NCI-H69 (cell line): ENCODE measurements at regions not wholly inside any gene's neighbourhood (a gene's known extent, or its start where the extent isn't known, plus 50 kb on each side); places are given as distances from the start of the nearest gene placed in this dataset.
"Not testable (repeated sequence)": the region's sequence is repeated elsewhere in the genome, so short reads cannot be mapped to it uniquely, and the experiment has no call there.

Experiments
- DNase-seq: peaks from one replicate; lab custom pipeline; 2025; lab: John Stamatoyannopoulos, UW

DNA sequence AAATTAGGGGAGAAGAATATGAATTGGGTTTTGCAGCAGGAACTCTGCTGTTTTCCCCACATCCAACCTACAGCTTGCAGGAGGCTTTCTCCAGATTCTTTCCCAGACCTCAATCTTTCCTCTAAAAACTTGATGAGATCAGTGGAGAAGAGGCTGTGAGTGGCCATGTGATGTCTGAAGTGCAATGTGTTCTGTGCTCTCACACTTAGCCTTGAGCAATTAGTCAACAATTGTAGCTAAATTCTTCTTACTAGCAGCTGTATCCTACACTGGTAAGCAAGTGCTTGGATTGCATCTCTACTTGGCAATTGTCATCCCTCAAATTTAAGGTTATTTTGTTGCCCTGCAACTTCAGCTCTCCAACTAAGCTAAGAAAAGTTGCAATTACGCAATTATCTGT is 807.3 kb upstream of the RGS18 start:
- peak; percentile 30 for DNase-seq

DNA sequence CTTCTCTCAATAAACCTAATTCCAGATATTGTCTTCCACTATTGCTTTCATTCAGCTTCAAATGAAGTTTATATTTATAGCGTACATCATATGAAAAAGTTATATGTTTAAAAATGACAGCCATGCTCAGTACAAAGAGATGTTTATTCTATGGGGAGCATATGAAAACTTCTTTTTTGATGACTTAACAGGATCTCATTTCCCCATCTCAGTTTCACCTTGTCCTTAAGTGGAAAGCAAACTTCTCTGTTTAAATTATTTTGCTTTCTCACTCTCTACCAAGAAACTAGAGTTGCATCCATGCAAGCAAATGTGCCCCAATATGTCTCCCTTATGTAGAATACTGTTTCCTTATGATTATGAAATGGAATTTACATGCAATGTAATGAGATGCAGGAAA is 799.5 kb upstream of the RGS18 start:
- DNase-seq, result no peak

DNA sequence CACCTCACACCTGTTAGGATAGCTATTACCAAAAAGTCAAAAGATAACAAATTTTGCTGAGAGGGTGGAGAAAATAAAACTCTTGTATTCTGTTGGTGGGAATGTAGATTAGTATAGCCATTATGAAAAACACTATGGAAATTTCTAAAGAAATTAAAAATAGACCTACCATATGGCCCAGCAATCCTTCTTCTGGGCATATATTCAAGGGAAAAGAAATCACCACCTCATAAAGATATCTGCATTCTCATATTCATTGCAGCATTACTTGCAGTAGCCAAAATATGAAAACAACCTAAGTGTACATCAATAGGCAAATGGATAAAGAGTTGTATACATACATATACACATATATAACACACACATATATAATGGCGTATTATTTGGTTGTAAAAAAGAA is 791.6 kb upstream of the RGS18 start:
- DNase-seq, result no peak

DNA sequence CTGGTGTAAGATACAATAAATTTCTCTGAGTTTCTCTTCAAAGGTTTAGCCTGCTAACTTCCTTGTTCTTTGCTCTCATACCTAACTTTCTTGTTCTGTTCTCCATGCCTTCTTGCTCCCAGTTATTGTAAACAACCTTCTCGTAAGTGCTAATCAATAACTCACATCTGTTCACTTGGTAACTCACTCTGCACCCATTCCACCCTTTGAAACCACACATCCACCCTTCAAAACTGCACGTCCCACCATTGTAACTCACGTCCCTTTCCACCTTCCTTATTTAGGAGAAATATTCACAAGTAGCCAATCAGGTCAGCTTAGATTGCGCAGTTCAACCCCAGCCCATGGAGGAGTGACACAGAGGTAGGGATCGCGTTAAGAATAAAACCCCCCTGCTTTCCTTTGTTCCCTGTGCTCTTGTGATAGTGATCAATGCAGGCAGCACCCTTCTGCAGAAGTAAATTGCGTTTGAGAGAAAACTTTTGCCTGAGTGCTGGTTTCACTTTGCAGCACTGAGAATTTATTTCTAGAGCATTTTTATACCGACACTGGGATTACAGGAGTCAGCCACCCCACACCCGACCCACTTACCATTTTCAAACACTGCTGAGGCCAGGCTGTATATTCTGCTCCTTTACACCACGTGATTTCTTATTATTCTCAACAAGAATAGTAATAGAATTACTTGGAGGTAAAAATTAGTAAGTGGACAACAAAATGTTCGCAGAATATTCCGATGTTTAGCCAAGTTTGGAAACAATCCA is 789.2 kb upstream of the RGS18 start:
- no peak for DNase-seq

DNA sequence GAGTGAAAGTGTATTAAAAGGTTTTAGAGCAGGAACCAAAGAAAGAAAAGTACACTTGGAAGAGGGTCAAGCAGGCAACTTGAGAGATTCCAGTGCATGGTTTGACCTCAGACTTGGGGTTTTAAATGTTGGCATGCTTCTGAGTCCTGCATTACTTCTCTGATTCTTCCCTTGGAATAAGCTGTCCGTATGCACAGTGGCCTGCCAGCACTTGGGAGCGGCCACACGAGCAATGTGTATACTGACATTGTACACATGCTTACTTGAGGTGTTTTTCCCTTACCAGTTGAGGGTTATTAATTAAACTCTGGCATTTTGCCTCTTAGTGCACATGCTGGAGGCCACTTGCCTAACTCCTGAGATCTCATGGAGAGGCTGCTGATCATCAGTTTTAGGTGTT is 786.6 kb upstream of the RGS18 start:
- DNase-seq, result no peak

DNA sequence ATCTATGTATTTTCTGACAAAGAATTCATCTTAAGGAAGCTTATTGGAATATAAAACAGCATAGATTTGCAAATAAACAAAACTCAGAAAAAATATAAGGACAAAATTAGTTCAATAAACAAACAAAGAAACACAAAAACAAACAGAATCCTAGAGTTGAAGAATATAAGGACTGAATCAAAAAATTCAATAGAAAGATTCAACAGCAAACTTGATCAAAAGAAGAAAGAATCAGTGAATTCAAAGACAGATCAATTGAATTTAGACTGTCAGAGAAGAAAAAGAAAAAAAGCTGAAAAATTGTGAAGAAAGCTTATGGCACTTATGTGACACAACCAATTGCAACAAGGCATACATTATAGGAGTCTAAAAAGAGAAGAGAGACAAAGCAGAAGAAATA is 770.0 kb upstream of the RGS18 start:
- DNase-seq, result no peak

DNA sequence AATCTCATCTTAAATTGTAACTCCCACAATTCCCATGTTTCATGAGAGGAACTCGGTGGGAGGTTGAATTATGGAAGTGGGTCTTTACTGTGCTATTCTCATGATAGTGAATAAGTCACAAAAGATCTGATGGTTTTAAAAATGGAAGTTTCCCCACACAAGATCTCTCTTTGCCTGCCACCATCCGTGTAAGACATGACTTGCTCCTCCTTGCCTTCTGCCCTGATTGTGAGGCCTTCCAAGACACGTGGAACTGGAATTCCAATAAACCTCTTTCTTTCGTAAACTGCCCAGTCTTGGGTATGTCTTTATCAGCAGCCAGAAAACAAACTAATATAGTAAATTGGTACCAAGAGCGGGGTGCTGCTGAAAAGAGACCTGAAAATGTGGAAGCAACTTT is 761.6 kb upstream of the RGS18 start:
- no peak for DNase-seq

DNA sequence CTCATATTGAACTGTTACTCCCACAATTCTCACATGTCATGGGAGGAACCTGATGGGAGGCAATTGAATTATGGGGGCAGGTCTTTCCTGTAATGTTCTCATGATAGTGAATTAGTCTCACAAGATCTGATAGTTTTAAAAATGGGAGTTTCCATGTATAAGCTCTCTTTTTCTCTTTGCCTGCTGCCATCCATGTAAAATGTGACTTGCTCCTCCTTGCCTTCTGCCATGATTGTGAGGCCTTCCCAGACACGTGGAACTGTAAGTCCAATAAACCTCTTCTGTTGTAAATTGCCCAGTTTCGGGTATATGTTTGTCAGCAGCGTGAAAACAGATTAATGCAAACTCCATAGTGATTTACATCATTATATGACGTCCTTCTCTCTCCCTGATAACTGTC is 759.7 kb upstream of the RGS18 start:
- no peak for DNase-seq

DNA sequence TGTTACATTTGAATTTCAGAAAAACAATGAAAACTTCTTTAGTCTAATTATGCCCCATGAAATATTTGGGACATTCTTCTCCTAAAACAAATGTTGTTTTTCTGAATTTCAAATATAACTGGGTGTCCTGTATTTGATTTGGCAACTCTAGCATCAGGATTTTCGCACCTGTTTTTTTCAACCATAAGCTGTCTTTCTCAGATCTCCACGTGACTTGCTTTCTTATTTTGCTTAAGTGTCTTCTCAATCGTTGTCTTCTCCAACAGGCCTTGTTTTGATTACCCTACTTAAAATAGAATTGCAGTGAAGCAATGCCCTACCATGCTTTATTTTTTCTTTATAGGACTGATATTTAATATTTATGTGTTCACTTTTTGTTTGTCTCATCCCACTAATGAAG is 752.8 kb upstream of the RGS18 start:
- peak; percentile 10 for DNase-seq

DNA sequence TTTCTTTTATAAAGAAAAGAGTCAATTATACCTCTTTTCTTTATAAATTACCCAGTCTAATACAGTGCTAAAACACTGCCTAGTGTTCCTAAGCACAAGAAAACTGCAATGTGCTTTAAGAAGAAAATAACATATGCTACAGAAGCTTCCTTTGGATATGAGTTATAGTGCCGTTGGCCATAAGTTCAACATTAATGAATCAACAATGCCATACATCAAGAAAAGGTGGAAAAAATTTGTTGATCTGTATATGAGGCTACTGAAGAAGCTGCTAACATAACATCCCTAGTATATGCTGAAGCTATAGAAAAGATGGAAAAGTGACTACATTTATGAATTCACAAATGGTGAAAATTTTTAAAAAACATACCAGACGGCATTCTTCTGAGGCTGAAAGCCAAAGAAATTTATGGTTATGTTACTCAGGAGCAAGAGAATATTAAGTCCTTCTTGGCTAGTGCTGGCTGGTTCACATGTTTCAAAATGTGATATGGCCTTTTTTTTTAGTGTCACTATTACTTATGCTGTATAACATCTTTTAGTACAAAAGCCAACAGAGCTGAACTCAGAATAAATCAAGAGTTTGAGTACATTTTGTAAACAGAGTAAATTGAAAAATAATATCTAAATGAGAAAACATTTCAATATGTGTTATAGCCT is 743.2 kb upstream of the RGS18 start:
- no peak for DNase-seq

DNA sequence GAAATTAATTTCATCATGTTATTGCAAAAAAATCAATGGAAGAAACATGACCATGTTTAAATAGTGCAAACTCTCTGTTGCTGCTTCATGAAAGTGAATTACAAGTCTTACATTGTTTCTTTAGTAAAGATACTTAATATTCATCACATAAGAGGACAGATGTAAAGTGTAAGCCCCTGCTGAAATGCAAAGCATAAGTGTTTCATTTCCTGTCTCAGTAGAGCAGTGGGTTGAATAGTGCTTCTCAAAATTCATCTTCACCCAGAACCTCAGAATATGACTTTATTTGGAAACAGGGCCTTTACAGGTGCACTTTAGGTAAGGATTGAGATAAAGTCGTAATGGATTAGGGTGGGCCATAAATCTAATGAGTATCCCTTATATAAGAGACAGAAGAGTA is 738.4 kb upstream of the RGS18 start:
- DNase-seq, result no peak

DNA sequence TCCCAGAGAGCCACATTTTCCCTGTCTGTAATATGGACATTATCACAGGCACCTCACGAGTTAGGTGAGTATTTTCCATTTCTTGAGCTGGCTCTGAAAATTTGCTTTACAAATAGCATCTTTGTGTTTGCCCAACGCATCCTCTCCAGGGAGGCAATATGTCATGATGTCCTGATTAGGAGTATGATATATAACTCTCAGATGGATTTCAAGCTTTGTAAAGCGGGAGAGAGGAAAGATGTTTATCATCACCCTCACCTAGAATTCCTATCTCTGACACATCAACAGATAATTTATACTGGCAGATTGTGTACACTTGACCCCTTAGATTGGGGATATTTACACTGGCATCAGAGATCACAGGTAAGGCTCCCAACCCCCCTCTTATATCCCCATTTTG is 730.7 kb upstream of the RGS18 start:
- DNase-seq, result peak; percentile 7

DNA sequence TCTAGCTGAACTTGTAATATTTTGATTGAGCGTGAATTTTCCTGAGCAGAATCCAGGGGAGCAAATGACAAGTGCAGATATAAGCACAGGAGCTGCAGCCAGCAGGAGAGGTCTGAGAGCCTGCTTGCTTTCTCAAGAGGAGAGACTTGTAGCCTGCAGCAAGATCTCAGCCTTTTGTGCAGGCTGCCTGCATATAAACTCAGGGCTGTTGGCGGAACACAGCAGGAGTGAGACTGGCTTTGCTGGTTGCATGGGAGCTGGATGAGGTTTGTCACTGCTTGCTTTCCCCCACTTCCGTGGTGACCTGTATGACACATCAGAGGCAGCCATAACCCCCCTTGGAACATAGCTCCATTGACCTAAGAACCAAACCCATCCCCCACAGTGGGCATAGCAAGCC is 725.4 kb upstream of the RGS18 start:
- no peak for DNase-seq

DNA sequence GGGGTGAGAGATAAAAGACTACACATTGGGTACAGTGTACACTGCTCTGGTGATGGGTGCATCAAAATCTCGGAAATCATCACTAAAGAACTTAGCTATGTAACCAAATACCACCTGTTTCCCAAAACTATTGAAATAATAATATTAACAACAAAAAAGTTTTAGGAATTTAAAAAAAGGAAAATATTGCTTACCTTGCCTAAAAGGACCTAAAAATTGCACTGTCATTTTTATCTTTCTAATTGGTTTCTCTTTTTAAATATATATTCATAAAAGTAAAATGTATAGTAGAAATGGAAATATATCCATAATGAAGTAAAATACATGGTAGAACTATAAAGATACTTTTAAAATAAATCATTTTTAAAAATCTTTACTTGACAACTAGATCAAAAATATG is 719.3 kb upstream of the RGS18 start:
- no peak for DNase-seq

DNA sequence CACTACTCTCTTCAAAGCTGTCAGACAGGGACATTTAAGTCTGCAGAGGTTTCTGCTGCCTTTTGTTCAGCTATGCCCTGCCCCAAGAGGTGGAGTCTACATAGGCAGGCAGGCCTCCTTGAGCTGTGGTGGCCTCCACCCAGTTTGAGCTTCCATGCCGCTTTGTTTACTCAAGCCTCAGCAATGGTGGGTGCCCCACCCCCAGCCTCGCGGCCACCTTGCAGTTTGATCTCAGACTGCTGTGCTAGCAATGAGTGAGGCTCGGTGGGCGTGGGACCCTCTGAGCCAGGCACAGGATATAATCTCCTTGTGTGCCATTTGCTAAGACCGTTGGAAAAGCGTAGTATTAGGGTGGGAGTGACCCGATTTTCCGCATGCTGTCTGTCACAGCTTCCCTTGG is 710.0 kb upstream of the RGS18 start:
- DNase-seq, result not testable (repeated sequence)

DNA sequence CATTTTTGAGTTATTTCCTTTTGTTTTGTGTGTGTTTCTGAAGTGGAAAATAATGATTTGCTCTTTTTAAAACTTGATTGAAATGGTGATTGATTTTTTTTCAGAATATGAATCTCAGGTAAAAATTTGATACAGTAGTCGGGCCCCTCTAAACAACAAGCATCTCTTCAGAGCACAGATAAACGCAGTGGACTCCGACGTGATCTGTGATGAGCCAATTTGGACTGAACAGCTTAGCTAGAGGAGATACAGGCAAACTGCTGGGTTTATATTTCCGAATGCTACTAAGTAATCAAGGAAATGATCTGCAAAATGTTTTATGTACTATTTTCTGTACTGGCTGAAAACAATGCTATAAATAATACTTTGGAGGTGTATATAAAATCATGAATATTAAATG is 705.7 kb upstream of the RGS18 start:
- no peak for DNase-seq

DNA sequence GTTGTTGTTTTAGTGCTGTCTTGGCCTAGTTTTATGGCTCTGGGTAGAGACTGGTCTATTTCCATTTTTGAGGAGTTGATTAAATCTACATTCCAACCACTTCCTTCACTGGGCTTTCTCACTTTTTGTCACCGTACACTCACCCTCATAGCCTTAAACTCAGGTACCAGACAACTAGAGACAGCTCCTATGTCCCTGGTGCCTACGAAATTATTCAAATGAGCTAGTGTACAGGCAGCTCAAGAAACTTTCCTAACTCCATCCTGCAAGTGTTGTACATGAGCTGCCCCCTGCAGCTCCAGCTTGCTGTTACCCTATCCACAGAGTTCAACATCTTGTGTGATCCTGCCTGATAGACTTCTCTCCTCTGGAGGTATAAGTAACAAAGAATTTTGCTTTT is 704.8 kb upstream of the RGS18 start:
- no peak for DNase-seq

DNA sequence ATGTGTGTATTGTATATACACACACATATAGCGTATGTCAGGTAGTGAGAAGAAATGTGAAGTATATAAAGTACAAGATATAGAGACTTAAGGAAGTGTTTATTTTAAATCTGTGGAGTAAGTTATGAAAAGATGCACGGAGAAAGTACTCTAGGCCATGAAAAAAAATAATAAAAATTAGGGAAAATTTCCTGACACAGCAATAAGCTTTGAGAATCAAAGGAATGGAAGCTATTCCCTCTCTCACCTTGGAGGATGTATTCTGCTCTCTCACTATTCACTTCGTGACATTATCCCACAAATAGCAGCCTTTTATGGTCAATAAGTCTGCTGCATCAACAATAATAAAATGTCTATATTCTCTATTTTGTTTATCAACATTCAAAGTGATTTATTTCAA is 700.4 kb upstream of the RGS18 start:
- no peak for DNase-seq

DNA sequence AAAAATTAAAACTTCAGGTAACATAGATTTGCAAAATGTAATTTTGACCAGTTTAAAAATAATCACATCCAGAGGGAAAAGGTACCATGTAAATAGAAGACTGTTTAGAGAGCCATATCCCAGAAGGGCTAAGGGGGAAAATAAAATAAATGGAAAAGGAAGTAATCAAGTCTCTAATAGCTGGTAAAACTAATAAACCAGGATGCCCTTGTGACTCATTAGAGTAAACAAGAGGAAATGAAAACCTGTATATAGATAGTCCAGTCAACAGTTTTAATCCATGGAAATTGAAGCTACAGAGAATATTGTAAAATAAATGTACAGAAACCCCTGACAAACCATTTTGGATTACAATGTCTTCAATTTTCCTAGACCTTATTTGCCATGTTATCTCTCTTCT is 698.0 kb upstream of the RGS18 start:
- no peak for DNase-seq

DNA sequence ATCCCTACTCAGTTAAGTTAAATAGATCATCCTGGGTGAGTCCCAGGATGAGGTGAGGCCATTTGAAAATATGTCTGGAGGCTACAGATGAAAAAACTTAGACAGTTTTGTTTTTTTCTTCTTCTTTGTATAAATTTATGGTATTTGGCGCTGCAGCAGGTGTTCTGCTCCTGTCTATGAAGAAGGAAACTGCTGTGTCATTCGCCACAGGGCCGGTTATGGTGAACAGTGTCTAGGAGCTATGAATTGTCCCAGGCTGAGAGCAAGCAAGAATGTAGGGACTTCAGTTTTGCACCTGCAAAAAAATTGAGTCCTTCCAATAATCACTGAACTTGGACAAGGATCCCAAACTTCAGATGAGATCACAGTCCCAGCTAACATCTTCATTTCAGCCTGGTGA is 674.3 kb upstream of the RGS18 start:
- no peak for DNase-seq

DNA sequence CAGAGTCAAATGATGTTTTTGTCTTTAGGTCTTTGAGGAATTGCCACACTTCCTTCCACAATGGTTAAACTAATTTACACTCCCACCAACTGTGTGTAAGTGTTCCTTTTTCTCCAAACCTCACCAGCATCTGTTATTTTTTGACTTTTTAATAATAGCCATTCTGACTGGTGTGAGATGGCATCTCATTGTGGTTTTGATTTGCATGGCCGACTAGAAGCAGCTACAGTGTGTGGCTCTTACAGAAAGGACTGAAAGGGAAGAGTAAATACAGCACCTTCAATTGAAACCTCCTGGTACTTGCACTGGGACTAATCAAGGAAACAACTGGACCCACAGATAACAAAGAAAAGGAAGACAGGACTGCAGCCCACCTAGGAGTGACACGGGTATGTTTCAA is 668.0 kb upstream of the RGS18 start:
- DNase-seq, result no peak

DNA sequence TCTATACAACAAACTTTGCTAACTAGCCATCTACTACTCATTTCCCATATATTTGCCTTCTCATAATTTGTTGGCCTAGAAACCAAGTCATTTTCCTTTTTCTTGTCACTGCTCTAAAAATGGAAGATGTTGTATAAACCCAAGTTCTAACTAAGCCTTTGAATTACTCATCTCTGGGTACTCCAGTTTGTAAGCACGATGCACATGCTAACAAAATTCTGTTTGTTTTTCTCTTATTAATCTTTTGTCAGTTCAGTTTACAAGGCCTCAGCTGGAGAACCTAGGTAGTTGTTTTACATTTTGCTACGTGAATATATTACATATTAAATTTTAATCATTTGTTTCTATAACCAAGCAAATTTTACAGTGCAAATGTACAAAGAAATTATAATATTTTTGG is 663.2 kb upstream of the RGS18 start:
- DNase-seq, result no peak

DNA sequence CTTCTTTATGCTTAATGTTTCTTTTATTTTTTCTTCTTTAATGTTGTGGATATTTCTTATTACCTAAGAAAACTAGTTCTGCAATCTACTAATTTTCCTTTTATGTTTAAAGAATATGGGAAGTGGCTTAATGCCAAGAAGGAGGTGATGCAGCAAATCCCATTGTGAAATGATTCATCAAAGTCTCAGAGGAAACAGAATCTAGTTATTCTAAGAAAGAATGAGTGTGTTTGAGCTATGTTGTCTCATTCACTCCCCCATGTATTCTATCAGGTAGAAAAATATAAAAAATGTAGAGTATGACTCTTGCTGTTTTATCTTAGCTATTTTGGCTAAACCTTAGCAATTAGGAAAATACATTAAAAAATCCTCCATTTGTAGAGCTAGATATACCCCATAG is 659.9 kb upstream of the RGS18 start:
- DNase-seq, result peak; percentile 7

DNA sequence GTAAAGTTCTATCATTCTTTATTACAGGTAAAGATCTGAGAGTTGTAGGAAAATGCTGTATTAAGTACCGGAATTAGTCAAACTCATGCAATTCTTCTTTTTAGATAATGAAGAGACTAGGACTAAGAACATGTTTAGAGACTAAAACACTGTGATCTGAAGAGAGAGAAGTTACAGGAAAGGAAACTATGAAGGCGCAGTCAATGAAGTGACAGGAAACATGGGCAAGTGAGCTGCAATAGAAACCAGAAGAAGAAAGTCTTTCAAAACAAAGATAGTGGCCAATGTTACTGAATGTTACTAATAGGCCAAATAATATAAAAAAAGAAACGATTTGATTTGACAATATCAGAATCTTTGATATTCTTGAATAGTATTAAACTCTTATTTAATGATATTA is 659.4 kb upstream of the RGS18 start:
- DNase-seq, result no peak
